ENCODE measurements at regions not wholly inside any gene's neighbourhood (a gene's known extent, or its start where the extent isn't known, plus 50 kb on each side); places are given as distances from the start of the nearest gene placed in this dataset.

DNA sequence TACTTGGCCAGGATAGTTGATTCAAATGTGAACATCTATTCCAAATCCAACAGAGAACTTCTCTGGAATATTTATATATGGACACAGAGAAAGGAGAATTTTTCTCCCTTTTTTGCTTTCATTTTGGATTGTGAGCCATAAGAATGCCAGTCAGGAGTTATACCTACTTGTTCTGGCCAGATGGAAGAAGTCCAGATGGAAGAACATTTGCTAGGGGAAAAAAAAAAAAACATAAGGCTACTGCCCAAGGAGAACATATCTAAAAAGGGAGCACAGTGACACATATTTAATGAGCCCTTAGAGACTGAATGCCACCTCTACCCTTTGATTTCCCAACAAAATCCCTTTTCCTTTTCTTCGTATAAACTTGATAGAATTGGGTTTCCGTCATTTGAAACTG is 61.7 kb upstream of the PPP2R2B start:
- Histone ChIP-seq H3K9me3 (ENCODE audit: low read length) (no peaks in the 10 kb centered on the region), H3K27ac (ENCODE audit: low read depth, low read length, poor library complexity, severe bottlenecking) (no peak overlapping the region), H2AFZ (ENCODE audit: low read length) (no peak overlapping the region), H3K9me2 (ENCODE audit: low read depth, low read length) (no peaks in the 10 kb centered on the region), H4K20me1 (ENCODE audit: insufficient read depth, low read length) (no peaks in the 10 kb centered on the region), H3K9ac (ENCODE audit: low read length) (no peak overlapping the region), H3K4me2 (ENCODE audit: low read length) (no peak overlapping the region), H3F3A (ENCODE audit: insufficient read depth, low read length) (no peaks in the 10 kb centered on the region), H3K4me3 (ENCODE audit: low read depth, low read length, poor library complexity, severe bottlenecking) (no peak overlapping the region), H3K36me3 (ENCODE audit: insufficient read depth, low read length) (no peaks in the 10 kb centered on the region), H3K4me1 (ENCODE audit: insufficient read depth, low read length, severe bottlenecking) (no peaks in the 10 kb centered on the region), H3K79me2 (ENCODE audit: insufficient read depth, low read length) (no peaks in the 10 kb centered on the region), H3K27me3 (ENCODE audit: insufficient read depth, low read length) (no peaks in the 10 kb centered on the region)
- TF ChIP-seq EZH2 (IDR thresholded peaks at IDR 0.05; ENCODE audit: borderline replicate concordance, low read length) = no peak
- TF ChIP-seq, protein P1, sequence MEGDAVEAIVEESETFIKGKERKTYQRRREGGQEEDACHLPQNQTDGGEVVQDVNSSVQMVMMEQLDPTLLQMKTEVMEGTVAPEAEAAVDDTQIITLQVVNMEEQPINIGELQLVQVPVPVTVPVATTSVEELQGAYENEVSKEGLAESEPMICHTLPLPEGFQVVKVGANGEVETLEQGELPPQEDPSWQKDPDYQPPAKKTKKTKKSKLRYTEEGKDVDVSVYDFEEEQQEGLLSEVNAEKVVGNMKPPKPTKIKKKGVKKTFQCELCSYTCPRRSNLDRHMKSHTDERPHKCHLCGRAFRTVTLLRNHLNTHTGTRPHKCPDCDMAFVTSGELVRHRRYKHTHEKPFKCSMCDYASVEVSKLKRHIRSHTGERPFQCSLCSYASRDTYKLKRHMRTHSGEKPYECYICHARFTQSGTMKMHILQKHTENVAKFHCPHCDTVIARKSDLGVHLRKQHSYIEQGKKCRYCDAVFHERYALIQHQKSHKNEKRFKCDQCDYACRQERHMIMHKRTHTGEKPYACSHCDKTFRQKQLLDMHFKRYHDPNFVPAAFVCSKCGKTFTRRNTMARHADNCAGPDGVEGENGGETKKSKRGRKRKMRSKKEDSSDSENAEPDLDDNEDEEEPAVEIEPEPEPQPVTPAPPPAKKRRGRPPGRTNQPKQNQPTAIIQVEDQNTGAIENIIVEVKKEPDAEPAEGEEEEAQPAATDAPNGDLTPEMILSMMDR (IDR thresholded peaks at IDR 0.05; ENCODE audit: low read length) = no peak

DNA sequence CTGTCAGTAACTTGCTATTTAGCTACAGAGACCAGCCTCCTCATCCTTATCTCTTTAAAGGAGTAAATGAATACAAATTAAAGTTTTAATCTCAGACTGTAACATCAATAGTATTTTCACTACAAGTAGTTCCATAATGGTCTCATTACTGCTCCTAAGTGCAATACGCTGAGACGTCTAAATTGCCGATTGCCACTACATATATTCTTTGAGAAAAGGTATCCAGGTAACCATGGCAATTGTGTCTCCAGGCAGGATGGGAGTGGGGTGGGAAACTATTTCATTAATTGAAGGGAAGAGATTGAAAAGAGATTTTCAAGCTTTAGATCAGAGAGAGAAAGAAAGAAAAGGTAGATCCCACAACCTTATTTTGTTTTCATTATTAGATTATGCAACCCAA is 65.5 kb upstream of the PPP2R2B start:
- Histone ChIP-seq H3K27ac (ENCODE audit: low read depth, low read length, poor library complexity, severe bottlenecking) (no peak overlapping the region), H3K79me2 (ENCODE audit: insufficient read depth, low read length) (no peaks in the 10 kb centered on the region), H3K9me2 (ENCODE audit: low read depth, low read length) (no peaks in the 10 kb centered on the region), H4K20me1 (ENCODE audit: insufficient read depth, low read length) (no peaks in the 10 kb centered on the region), H3K4me1 (ENCODE audit: insufficient read depth, low read length, severe bottlenecking) (no peaks in the 10 kb centered on the region), H2AFZ (ENCODE audit: low read length) (no peak overlapping the region), H3K4me3 (ENCODE audit: low read depth, low read length, poor library complexity, severe bottlenecking) (no peak overlapping the region), H3F3A (ENCODE audit: insufficient read depth, low read length) (no peaks in the 10 kb centered on the region), H3K4me2 (ENCODE audit: low read length) (no peak overlapping the region), H3K9me3 (ENCODE audit: low read length) (no peaks in the 10 kb centered on the region), H3K9ac (ENCODE audit: low read length) (no peak overlapping the region), H3K36me3 (ENCODE audit: insufficient read depth, low read length) (no peaks in the 10 kb centered on the region), H3K27me3 (ENCODE audit: insufficient read depth, low read length) (no peaks in the 10 kb centered on the region)
- TF ChIP-seq EZH2 (IDR thresholded peaks at IDR 0.05; ENCODE audit: borderline replicate concordance, low read length) = no peak
- TF ChIP-seq, protein P1 (IDR thresholded peaks at IDR 0.05; ENCODE audit: low read length) = no peak

DNA sequence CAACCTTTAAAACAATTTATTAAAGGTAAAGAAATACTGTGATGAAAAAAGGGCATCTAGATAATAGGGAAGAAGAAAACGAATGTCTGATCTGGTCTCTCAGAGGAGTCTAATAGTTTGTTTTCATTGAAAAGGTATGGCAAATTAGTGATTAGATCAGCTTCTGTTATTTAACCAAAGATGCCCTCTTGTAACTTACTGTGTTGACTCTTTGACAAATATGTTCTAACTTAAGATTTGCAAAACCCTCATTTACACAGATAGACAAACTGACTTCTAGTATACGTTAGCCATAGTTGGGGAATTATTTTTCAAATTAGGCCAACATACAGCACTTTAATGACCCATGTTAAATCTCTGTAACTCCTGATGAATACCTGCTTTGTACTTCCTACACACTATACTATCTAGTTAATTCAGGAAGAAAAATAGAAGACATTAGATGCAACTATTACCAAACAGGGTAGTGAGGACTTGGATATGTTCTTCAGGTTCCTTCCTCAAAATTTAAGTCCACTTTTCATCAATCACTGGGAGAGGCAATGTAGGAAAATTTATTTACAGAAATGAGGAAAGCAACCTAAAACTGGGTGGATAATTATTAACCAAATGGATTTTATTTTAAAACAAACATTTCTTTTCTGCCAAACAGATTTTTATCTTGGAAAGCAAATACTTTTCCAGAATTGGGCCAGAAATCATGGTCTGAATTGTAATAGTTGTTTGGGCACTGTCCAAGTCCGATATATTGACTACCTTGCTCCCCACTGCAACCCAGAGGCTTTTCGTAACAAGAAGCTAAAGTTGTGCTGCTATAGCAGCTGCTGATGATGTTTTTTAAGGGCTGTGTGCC is 66.4 kb upstream of the PPP2R2B start:
- Histone ChIP-seq H3F3A (ENCODE audit: insufficient read depth, low read length) (no peaks in the 10 kb centered on the region), H3K9me2 (ENCODE audit: low read depth, low read length) (no peaks in the 10 kb centered on the region), H3K27ac (ENCODE audit: low read depth, low read length, poor library complexity, severe bottlenecking) (no peak overlapping the region), H3K4me2 (ENCODE audit: low read length) (no peak overlapping the region), H3K9me3 (ENCODE audit: low read length) (no peaks in the 10 kb centered on the region), H2AFZ (ENCODE audit: low read length) (no peak overlapping the region), H3K4me3 (ENCODE audit: low read depth, low read length, poor library complexity, severe bottlenecking) (no peak overlapping the region), H3K36me3 (ENCODE audit: insufficient read depth, low read length) (no peaks in the 10 kb centered on the region), H3K4me1 (ENCODE audit: insufficient read depth, low read length, severe bottlenecking) (no peaks in the 10 kb centered on the region), H3K79me2 (ENCODE audit: insufficient read depth, low read length) (no peaks in the 10 kb centered on the region), H3K27me3 (ENCODE audit: insufficient read depth, low read length) (no peaks in the 10 kb centered on the region), H3K9ac (ENCODE audit: low read length) (no peak overlapping the region), H4K20me1 (ENCODE audit: insufficient read depth, low read length) (no peaks in the 10 kb centered on the region)
- TF ChIP-seq EZH2 (IDR thresholded peaks at IDR 0.05; ENCODE audit: borderline replicate concordance, low read length) = no peak
- TF ChIP-seq, protein P1 (IDR thresholded peaks at IDR 0.05; ENCODE audit: low read length) = no peak

Data from OCI-LY1 (cell line).